GM21526 (cell line): ENCODE measurements at regions not wholly inside any gene's neighbourhood (a gene's known extent, or its start where the extent isn't known, plus 50 kb on each side); places are given as distances from the start of the nearest gene placed in this dataset.
"Not testable (repeated sequence)": the region's sequence is repeated elsewhere in the genome, so short reads cannot be mapped to it uniquely, and the experiment has no call there.

Experiments
- ATAC-seq: cut with Tn5 transposase; IDR thresholded peaks from one replicate; pipeline ENCODE4 v1.9.1; 2021; ENCODE audit warnings: moderate library complexity; ENCODE audit not compliant: unreplicated experiment, low FRiP score

DNA sequence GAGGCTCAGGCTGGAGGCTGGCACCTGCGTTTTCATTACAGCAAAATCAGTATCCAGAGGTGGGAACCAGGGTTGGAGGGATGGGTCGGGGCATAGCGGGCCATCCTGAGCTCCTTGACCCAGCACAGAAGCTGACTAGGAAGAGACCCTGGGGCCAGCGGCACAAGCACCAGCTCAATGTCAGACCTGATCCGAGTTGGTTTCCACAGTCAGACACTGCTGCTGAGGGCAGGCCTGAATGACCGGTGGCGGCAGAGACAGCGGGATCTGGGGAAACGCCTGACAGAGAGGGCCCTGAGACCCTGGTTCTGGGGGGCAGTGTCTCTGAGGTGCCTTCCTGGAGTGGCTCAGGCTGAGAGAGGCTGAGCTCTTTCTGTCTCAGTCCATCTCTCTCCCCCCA, 162.0 kb upstream of the C1orf174 start:
- ATAC-seq: no peak

DNA sequence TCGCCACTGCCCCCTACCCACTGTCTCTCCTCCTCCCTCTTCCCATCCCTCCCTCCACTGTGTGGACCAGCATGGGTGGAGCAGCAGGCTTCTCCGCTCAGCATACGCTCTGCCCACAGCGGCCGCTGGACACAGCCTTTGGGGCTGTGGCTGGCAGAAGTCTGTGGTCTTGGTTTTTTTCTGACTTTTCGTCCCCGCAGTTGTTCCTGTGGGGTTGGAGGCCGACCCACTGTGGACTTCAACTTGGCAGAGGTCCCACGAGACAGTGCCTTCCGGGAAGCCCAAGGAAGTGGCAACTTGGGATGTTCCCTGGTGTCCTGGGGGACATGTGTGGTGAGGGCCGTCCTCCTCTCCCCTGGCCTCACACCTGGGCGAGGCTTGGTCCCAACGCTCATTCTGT, 162.5 kb upstream of the C1orf174 start:
- no peak for ATAC-seq

DNA sequence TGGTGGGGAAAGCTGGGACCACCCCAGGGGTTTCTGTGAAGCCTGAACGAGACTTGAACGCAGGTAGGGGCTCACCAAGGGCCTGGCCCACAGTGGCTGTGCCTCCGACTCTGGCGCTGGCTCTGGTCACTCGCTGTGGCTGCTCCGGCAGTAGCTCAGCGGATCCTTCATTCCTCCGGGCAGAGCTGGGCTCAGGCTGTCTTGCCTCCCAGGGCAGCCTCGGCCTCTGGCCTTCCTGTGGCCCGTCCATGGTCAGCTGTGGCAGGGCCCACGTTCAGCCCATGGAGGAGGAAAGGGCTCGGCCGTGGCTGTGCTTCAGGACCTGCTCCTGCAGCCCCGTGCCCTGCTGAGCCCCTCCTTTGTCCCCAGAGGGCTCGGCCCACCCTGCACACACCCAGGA, 162.9 kb upstream of the C1orf174 start:
- ATAC-seq: no peak

- no peak for ATAC-seq
Measured at GRCh38 chr1:4063516-4063915, 163.4 kb upstream of the C1orf174 start.

DNA sequence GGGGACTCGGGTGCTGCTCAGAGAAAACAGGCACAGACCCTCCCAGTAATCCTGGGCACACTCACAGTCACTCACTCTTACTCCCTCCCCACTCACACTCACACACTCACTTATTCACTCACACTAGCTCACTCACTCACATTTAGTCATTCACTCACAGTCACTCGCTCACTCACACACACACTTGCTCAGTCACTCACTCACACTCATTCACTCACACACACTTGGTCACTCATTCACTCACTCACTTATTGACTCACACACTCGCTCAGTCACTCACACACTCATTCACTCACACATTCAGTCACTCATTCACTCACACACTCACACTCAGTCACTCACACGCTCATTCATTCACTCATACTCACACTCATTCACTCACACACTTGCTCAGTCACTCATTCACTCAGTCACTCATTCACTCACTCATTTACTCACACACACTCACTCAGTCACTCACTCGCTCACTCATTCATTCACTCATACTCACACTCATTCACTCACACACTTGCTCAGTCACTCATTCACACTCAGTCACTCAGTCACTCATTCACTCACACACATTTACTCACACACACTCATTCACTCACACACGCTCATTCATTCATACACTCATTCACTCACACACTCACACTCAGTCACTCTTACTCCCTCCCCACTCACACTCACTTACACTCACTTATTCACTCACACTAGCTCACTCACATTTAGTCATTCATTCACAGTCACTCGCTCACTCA, 164.2 kb upstream of the C1orf174 start:
- no peak for ATAC-seq

- ATAC-seq: no peak
Measured at GRCh38 chr1:4066860-4067599, 167.0 kb upstream of the C1orf174 start.

GRCh38 chr1:4068076-4068475, 168.0 kb upstream of the C1orf174 start:
- ATAC-seq: no peak

DNA sequence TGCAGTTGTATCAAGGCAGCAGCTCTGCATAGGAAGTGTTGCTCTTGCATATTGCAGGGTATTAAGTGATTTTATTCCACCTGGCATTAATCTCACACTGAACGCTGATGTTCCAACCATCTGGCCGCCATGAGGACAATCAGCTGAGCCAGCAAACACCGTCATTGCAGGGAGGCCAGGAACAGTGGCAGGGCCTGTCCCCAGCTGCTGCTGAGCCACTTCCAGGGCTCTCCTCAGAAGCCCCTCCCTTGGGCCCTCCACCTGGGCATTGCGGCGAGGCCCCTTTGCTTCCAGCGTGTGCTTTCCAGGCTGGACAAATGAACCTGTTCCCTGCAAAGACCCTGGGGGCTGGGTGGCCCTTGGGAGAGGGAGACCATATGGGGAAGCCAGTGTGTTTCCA, 171.6 kb upstream of the C1orf174 start:
- ATAC-seq: no peak

DNA sequence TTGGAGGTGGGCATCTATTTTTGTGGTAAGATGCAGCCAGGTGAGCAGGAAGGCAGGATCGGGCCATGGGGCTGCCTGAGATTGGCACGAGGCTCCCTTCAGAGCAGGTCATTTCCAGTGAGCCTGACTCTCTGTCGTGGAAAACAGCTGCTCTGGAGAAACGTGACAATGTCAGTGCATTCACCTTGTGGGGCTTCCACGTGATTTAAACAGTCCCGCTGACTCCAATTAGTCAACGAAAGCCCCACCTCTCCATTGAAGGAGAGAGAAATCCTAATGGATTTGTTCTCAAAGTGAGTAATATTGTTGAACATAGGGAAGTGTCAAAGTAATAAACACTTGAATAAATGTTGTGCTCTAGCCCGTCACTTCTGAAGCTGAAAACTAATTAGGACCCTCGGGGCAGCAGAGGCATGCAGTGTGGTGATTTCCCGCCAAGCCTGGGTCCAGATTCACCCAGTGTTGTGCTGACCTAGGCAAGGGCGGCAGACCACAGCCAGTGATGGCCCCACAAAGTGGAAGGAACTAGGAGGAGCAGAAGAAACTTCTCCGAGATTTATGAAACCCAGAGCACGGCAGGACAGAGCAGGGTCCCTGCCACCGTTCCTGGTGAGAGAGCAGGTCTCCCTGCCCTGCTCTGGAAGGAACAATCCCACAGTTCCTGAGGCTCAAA, 172.5 kb upstream of the C1orf174 start:
- ATAC-seq: no peak

GRCh38 chr1:4075436-4076225, 175.6 kb upstream of the C1orf174 start:
- ATAC-seq: no peak

DNA sequence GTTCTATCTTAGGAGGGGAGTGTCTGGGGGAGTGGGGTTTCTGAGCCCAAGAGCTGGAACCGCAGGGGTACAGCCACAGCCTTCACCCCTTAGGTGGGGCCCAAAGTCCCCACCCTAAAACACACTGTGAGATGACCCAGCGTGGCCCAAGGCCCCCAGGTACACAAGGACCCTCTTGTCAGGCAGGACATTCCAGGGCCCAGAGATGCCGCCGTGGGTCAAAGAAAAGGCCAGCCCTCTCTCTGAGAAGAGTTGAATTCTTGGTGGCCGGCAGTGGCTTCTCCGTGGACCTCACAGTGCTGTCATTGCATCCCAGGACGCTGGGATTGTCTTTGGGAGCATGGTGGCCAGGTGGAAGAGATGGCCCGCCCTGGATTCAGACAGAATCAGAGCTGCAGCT, 176.3 kb upstream of the C1orf174 start:
- no peak for ATAC-seq

- ATAC-seq: not testable (repeated sequence)
Measured at GRCh38 chr1:4078091-4078962, 178.3 kb upstream of the C1orf174 start.

DNA sequence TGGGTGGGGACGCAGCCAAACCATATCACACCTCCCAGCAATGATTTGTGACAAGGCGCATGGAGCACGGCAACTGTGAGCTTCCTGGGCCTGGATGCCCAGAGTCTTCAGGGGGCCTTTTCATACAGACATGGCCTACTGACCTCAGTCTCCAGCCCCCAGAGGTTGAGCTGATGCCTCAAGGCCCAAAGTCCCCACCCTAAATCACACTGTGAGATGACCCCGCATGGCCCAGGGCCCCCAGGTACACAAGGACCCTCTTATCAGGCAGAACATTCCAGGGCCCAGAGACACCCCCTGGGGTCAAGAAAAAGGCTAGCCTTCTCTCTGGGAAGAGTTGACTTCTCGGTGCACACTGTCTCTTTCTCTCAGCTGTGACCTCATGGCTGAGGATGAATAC, 179.7 kb upstream of the C1orf174 start:
- no peak for ATAC-seq

DNA sequence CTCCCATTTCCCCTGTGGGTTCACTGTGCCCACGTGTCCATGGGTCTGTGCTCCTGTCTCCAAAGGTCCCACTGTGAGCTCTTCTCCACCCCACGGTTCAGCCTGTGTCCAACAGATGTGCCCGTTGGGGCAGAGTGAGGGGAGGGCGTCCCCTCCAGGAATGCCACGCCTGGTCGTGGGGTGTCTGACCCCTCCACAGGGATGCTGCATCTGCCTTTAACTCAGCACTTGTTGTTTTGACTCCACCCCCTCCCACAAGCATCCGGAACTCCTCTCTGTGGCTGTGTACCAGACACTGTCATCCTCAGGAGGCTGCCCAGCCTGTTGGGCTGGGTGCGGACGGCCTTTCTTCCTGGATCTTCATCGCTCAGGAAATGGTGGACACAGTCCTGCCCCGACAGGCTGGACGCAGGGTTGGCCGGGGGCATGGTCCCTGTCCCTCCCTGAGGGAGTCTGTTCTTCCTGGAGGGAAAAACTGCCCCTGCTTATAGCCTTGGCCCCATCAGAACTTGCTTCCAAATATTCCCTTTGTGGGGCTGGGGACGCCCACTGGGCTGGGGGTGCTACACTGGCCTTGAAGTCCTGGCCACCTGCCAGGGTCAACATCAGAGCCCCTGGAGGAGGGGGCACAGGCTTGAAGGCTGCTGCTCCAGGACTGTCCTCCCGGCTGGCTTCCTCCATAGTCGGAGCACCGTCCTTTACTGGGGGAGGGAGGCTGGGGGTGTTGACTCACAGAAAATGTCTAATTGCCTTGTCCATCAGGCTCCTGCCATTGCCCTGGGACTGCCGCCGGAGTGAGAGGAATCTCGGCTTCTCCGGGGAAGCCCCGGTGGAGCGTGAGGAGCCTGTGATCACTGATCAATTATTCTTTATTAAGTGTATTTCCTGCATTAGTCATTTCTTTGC, 182.0 kb upstream of the C1orf174 start:
- ATAC-seq: no peak

DNA sequence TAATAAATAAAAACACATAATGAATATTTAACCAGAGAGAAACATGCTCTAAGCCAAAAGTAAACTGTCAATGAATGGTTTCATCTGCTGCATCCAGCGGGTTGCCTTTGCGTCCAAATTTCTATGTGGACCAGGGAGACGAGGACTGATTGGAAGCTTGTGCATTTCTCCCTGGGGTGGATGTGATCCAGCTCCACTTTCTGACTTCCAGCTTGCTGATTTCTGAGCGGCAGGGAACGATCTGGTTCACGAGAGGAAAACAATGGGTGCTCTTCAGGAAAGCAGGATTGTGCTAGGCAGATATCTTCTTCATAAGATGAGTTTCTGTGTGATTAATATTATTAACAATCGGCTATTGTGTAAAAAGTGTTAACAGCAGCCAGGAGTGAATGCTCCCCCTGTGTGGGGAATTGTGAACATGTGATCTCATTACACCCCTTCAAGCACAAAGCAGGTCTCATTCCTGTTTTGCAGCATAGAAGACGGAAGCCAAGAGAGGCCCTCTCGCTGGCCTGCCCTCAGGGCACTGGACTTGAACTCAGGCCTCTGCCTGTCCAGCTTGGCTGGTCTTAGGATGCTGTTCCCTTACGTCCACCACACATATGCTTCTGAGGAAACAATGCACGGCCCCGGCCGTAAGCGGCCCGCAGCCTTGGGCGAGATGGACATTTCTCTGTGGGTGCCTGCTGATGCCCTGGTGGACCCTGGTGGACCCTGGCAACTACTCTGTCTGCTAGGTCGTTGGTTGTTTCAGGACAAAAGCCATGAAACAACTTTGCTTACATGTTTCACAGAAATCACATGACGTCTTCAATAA, 183.4 kb upstream of the C1orf174 start:
- ATAC-seq: no peak

DNA sequence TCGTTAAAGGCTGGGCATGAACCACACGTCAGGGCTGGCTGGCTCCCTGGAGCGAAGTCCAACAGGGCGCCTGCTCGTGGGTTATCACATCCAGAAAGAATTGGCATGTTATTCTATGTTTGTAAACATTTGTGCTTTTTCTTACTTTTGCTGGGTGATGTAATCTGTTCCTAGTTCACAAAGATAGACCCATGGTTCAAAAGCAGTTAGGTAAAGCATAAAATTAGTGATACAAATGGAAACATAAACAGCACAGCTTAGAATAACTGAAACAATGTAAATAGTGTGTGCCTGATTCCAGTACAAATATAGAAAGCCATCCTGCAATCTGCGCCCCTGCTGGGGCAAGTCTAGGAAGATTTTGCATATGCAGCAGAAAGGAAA, 184.0 kb upstream of the C1orf174 start:
- ATAC-seq: no peak

DNA sequence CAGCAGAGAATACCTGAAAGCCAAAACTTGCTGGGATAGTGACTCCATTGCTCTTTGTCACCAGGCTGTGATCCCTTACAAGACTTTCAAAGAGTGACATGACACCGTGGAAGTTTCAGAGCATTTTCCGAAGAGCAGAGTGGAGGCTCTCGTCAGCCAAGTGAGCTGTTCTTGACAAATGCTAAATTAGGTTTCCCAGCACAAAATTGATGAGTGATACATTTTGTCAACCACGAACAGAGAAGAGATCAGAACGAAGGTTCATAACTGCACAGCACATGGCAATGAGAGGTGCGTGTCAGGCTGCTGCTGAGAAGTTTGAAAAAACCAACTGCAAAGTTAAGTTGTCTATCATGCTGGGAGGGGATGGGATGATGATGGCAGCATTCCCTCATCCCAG, 184.4 kb upstream of the C1orf174 start:
- ATAC-seq: no peak

DNA sequence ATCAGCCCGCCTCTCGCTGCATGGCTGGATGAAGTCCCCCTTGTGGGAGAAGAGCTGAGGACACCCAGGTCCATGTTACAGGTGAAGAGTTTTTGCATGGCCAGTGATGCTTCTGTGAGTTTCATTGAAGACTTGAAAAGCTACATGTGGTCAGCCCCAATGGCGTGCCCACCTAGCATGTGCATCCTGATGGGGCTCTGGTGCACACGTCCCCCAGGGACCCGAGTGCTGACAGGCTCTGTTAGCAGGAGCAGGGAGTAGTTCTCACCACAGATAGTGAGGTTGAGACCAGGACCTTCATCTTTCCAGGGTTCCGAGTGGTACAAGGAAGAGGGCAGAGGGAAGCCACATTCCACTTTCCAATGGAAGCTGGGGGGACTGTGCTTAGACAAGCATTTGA, 184.8 kb upstream of the C1orf174 start:
- no peak for ATAC-seq
